UCSD-AML1 (cell line): ENCODE measurements at regions not wholly inside any gene's neighbourhood (a gene's known extent, or its start where the extent isn't known, plus 50 kb on each side); places are given as distances from the start of the nearest gene placed in this dataset.

Source experiments
- DNase-seq: peaks from one replicate; lab custom pipeline; 2025; ENCODE audit not compliant: unreplicated experiment; lab: John Stamatoyannopoulos, UW

DNA sequence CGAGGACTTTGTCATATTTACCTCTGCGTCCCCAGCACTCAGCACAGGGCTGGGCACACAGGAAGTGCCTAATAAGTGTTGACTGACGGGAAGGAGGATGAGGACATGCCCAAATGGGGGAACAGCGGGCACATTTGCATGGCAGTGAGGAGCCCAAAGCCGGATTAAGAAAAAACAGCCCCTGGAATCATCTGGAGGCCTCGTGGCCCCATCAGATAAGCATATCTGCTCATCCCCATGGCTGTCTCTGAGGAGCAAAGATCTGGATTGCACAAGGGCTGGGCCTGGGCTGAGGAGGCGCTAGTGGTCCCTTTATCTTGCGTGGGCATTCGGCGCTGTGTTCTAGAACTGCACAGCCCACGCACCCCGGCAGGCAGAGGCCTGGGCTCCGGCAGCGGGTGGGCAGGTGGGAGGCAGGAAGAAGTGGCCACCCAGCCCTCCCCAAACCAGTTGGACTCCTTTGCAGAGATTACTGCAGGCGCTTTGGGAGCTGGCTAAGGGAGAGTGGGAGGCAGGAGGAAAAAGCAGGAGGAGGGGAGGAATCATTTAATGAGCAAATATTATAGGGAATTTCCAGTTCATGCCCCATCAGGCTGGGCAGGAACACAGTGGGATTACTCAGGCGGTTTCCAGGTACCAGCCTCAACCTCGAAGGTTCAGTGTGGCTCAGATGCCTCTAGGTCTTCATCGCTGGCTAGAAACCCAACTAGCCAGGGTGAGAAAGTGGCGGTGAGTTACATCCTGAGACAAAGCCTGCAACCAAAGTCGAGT, 108.1 kb downstream of the CEBPB start:
- DNase-seq = no peak

DNA sequence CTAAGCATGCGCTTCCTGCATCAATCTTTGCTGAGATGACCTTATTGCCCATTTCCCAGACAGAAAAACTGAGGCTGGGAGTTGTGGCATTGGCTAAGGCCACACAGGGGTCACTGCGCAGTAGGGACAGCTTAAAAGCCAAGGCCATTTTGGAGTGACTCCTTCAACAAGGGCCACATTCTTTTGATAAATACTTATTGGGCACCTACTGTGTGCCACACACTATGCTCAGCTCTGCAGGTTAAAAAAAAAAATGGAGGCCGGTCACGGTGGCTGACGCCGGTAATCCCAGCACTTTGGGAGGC, 108.6 kb downstream of the CEBPB start:
- DNase-seq = no peak

DNA sequence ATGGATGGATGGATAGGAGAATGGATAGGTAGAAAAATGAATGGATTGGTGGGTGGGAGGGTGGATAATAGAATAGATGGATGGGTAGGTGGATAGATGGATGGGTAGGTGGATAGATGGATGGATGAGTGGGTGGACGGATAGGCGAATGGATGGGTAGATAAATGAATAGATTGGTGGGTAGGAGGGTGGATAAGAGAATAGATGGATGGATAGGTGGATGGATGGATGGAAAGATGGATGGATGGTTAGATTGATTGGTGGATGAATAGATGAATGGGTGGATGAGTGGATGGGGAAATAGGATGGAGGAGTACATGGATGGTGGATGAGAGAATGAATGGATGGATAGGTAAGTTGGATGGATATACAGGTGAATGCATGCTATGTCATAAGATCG, 110.5 kb downstream of the CEBPB start:
- DNase-seq = no peak

DNA sequence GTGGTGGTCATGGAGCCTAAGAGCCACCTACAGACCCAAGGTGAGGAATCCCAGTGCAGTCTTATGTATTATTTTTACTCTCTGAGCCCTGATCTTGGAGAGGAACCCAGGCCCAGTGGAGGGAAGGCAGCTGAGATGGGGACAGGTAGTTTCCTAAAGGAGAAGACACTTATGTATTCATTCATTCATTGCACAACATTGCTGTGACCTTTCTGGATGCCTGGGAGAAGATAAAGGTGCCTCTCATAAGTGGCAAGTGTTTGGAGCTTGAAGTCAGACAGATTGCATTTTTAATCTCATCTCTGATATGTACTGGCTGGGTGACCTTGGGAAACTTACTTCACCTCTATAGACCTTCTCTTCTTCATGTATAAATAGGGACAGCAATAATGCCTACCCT, 111.1 kb downstream of the CEBPB start:
- no peak for DNase-seq

DNA sequence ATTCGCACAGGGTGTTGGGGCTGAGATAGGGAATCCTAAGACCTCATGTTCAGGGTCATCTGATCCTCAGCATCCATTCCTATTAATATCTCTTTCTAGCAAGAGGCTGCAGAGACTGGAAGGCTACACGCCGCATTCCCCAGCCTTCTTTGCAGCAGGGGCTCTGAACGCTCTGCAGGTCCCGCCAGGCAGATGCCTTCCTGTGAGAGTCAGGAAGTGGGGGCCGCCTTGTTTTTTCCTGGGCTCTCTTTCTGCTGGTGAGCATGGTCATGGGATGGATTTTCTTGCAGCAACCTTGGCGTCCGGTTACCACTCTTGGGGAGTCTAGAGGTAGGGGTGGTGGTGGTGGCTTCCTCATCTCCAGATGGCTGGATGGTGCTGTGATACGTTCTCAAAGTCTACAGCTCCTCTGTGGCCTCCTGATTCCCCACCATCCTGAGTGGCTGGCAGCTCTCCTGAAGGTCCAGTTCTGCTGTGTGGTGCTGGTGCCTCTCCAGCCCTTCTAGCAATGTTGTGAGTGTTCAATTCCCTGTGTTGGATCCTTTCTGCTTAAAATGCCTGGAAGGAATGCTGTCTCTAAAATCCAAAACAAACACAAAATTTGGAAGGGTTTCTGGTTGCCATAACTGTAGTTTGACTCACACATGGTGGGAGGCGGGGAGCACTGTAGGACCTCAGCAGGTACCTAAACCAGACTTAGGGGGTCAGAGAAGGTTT, 111.9 kb downstream of the CEBPB start:
- peak; percentile 51 for DNase-seq

DNA sequence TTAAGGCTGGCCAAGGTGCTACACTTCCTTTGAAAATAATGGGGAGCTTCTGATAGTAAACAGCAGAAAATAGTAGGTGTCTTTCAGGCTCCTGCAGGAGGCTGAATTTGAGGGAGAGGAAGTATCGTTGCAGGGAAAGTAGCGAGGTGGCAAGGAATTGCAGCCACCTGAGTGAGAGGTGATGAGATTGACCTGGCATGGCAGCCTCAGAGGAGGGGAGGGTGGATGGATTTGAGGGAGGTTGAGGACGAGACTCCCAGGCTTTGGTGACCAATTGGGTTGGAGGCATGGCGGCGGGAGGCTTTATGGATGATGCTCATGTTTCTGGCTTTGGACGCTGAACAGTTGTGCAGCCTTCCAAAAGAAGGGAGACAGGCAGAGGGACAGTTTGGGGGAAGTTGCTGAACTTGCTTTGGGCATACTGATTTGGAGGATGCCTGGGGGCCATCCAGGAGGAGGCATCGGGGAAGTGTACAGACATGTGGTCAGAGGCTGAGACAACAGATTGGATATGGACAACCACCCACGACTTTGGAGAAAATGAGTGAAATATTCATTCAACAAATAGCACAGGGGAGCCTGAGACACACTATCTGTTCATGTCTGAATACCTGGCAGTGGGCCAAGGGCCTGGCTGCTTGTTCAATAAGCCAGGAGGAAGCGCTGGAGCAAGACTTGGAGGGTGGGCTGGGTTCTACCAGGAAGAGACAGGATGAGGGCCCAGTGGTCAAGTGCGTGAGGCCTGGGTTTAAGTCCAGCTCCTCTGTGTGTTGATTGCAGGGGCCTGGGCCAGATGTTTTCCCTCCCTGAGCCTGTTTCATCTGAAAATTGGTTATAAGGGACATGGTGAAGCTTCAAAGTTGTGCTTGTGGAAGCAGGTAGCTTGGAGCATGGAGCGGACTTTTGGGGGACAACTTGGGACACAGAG, 113.2 kb downstream of the CEBPB start:
- DNase-seq = no peak

DNA sequence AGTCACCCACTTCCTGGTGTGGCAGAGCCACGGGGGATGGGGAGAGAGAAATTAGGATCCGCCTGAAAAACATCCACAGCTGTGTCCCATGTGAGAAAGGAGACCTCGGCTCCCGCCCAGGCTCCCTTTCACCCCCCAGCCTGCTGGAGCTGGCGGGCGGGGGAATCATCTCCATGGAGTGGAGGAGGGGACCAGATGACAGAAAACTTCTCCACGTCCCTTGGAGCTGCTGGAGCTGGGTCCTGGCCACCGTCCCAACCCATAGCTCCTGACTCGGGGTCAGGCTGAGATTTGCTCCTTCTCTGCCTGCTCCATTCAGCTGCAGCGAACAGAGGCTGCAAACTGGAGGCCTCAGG, 113.8 kb downstream of the CEBPB start:
- no peak for DNase-seq

DNA sequence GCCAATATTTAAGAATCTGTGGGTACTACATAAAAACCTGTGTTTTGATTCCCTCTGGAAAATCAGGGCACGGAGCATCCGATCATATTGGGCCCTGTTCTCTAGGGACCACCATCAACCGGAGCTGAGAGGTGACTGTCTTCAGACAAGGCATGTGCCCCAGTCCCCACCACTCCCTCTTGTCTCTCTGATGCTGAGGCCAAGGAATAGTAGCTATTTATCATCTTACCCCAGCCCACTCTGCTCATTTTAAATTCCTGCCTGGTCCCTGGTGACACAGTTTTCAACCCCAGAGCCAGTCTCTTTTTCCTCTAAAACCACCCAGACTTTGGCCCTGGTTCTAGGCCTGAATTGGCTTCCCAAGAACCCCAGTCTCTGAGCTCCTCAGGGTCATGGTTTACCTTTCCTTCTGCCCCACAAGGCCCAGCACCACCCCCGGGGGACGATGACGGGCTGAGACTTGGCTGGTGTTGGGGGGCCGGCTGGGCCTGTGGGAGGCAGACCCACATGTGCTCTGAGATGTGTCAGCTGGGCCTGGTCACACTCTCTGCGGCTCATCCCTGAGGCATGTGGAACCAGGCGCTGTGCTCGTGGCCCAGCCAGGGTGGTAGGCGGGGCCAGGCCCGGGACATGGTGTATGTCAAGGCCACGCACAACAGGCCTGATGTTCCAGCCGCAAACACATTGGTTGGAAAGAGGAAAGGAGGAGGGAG, 114.4 kb downstream of the CEBPB start:
- no peak for DNase-seq

DNA sequence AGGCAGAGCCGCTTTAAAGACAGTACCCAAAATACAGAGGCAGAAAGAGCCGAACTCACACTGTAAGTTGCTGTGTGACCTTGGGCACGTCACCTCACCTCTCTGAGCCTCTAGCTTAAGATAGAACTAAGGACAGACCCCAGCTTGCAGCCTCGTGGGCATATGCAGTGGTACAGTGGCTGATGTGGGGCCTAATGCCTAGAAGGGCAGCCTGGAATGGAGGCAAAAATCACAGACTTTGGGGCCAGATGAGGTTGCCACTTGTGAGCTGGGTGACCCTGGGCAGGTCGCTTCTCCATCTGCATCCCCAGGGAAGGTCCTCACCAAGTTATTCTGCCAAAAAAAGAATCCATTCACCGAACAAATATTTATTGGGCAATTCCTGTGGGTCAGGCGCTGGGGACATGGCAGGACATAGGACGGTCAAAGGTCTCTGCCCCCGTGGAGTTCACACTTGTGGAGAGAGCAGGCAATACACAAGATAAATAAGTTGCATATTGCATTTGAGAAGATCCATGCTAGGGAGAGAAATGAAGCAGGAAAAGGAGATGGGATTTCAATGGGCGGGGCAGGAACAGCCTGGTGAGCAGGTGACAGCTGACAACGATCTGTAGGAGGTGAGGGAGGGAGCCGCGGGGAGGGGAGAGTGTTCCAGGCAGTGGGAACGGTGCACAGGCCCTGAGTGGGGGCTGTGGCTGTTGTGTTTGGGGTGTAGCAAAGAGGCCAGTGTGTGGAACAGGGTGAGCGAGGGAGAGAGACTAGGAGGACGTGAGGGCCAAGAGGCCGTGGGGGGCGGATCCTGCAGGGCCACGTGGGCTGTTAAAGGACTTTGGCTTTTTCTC, 115.2 kb downstream of the CEBPB start:
- DNase-seq = no peak

DNA sequence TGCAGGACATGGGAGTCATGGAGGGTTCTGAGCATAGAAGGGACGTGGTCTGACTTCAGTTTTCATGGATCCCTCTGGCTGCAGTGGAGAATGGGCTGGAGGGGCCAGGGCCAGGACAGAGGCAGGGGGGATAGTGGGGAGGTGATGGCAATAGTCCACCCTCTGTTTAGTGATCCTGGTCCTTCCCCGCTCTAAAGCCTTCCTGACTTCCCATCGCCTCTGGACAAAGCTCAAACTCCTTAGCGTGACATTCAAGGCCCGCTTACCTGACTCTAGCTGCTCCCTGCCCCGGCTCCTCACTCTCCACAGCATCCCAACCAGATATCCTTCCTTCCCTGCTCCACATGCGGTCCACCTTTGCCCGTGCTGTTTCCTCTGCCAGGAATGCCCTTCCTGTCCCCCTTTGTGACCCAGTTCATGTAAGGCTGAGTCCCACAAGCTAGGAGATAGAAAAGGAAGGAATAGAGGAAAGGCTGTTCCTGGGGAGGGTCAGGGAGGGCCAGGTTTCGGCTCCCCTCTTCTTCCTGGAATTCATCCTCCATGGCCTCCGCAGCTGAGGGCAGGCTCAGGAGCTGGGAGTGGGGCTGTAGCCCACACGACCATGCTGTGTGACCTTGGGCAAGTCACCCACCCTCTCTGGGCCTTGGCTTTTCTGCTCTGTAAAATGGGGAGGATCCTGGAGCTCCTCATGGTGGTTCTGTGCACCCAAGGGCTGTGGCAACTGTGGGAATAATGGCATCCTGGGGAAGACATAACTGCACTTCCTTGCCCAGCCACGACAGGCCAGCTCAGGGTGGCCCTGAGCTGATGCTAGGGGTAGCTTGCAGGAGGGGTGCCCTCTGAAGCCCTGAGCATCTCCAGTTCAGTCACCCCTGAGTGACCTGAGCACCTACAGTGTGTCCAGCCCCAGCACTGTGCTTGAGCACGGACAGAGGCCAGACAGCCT, 116.1 kb downstream of the CEBPB start:
- no peak for DNase-seq

DNA sequence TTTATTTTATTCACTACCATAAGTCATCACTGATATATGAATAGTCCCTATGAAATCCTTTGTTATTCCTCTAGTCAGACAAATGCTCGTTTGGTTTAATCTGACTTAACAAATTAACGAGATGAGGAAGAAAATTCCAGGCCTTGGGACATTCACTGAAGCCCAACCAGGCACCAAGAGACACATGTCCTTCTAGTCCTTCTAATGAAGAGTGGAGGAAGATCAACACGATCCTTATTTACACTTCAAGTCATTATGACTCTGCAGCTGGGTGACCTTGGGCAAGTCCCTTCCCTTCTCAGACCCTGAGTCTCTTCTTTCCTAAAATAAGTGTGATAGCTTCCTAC, 117.5 kb downstream of the CEBPB start:
- DNase-seq = no peak

DNA sequence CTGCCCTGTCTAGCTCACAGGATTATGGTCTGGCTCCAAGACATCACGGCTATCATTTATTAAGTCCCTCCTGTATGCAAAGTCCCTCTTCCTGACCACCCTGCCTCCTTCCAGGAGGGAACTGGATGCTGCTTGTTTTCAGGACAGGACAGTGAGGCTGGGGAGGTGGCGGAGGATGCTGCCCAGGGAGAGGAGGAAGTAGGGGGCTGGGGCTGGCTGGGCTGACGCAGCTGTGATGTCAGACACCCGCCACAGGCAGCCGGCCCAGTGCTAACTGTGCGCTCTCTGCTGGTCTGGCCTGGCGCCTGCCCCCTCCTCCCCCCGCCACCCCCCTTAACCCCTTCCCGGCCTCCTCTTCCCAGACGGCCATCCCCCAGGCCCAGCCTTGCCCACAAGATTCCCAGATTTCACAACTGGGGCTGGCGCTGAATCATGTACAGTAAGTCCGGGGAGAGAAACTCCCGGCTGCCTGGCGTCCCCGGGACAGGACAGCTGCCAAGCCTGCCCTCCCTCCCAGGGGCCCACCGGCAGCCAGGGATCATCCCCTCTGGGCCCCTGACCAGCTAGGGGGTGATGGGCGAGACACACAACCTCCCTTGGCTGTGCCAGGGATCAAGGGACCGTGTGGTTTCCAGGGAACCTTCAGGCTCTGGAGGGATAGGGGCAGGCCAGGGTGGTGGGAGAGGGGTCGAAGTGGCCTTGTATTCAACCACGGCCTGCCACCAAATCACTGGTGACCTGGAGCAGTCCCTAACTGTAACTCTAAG, 118.1 kb downstream of the CEBPB start:
- DNase-seq = peak; percentile 74

DNA sequence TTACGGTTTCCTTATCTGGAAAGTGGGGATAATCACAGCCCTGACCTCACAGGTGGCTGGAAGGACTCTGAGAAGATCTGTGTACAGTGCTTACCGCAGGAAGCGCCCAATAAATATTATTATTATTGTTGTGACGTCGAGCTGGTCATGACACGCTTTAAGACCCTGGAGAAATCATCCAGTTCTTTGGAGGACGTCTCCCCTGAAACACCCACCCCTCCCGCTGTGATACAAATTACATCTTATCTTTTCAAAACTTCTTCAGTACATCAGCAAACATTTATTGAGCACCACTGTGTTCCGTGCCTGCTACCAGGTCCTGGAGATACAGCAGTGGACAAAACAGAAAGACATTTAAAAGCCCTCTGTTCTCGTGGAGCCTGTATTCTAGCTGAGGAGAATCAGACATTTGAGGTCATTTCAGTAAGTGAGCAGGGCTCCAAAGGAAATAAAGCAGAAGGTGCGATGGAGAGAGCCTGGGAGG, 118.7 kb downstream of the CEBPB start:
- DNase-seq = no peak

DNA sequence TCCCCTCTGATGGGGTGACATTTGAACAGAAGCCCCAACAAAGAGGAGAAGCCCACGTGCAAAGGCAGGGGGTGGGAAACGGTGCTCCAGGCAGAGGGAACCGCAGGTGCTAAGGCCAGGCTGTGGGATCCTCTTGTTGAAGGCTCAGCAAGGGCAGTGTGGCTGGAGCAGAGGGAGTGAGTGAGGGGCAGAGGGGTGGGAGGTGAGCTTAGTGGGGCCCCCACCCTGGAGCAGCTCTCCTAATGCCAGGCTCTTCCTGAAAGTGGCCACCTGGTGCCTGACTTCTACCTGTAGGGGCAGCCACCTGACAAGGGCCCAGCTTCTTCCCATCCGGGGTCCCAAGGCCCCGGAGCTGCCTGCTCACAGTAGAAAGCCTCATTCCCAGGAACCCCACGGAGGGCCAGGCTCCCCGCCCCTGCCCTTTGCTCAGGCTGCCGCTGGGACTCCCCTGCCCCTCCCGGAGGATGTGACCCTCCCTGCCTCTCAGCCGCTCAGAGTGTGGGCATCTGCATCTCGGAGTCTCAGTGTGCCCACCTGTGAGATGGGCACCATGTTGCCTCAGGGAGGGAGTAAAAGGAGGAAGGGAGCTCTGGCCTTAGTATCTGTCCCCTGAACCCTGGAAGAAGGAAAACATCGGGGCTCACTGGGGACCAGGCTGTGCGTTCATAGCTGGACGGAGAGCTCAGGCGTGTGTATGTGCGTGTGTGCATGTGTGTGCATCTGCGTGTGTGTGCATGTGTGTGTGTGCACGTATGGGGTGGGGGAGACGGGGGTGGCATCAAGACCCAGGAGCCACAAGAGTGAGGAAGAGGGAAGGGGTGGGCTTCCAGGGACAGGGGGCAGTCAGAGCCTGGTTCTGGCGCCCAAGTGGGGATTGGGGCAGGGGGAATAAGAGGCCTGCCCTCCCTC, 119.4 kb downstream of the CEBPB start:
- no peak for DNase-seq

DNA sequence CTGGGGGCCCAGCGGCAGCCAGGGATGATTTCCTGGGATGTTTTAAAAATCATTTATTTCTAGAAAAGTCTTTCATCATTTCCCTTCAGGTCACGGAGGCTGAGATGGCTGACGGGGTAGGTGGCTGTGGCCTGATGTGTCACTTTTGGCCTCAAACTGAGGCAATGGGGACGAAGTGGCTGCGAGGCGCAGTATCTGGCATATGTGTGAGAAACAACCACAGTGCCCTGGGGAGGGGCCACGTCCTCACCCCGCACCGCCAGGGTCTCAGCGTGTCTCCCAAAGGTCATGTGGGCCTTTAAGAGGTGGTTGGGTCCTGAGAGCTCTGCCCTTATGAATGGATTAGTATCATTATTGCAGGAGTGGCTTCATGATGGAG, 120.0 kb downstream of the CEBPB start:
- no peak for DNase-seq

DNA sequence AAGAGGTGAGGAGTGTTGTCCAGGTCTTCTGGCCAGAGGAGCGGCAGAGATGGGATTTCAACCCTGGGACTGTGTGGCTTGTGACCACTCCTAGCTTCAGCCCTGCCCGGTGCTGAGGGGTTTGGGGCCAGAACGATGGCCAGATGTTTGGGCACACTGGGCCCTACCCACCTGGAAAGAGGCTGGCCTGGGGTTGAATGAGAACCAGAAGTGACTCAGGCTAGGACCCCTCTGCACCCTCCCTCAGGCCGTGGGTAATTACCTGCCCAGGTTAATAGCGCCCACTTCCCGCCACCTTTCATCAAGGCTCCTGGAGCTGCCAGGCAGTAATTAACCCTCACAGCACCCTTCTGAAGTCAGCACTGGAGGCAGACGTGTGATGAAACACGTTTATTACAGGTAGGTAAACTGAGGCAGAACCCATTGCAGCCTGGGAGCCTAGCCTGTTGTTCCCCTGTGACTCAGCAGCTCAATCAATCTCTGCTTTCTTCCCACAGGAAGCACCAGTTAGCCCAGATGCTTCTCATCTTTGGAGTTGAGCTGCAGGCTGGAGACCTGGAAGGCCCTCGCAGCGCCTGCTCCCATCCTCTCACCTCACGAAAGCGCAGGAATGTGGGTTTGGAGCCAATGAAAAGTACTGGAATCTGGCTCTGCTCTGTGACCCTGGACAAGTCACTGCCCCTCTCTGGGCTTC, 120.8 kb downstream of the CEBPB start:
- no peak for DNase-seq
